Gastrocnemius medialis (tissue), 4 donors: ENCODE measurements at regions not wholly inside any gene's neighbourhood (a gene's known extent, or its start where the extent isn't known, plus 50 kb on each side); places are given as distances from the start of the nearest gene placed in this dataset.

Experiments used
- CTCF ChIP-seq, 5 experiments: fragments of 450-650 bp in 3 of 5; fragments of 200-600 bp in 2 of 5; sonication (generic) in 2 of 5; IDR thresholded peaks in 4 of 5; conservative IDR thresholded peaks in 1 of 5; 1 replicate in 4 of 5; 2 replicates in 1 of 5; pipeline ENCODE4 v1.5.1; 2016 to 2019; ENCODE audit warnings: antibody characterized with exemption in 5 of 5, mild to moderate bottlenecking in 3 of 5, moderate library complexity in 3 of 5
- POLR2A ChIP-seq, 2 donors: fragments of 450-650 bp; IDR thresholded peaks; one replicate each; pipeline ENCODE4 v1.6.1; 2017; ENCODE audit warnings: antibody characterized with exemption in 2 of 2, mild to moderate bottlenecking in 2 of 2, moderate library complexity in 2 of 2

- no peak for TF ChIP-seq CTCF (IDR thresholded peaks at IDR 0.05 in 4 of 5, conservative IDR thresholded peaks at IDR 0.05 in 1 of 5)
- no peak for TF ChIP-seq POLR2A (IDR thresholded peaks at IDR 0.05)
Measured at GRCh38 chr10:5284311-5285057, 80.3 kb upstream of the UCN3 start.
